ENCODE measurements at regions not wholly inside any gene's neighbourhood (a gene's known extent, or its start where the extent isn't known, plus 50 kb on each side); places are given as distances from the start of the nearest gene placed in this dataset.

GRCh38 chr1:19564366-19564765, 79.0 kb upstream of the CAPZB start:
- TF ChIP-seq TCF7L2 (IDR thresholded peaks at IDR 0.05; ENCODE audit: low read depth, low read length) = no peak
- no peak for TF ChIP-seq SLC30A9 (CRISPR knock-in tag; IDR thresholded peaks at IDR 0.05)
- no peak for TF ChIP-seq ATF3 (IDR thresholded peaks at IDR 0.05)
- no peak for TF ChIP-seq ATF3 (CRISPR knock-in tag; conservative IDR thresholded peaks at IDR 0.05)
- no peak for TF ChIP-seq ZNF274 (IDR thresholded peaks at IDR 0.05; ENCODE audit: borderline replicate concordance, low read depth, low read length)
- TF ChIP-seq MAFG (tag; conservative IDR thresholded peaks at IDR 0.05) = no peak
- TF ChIP-seq RERE (CRISPR knock-in tag; IDR thresholded peaks at IDR 0.05; ENCODE audit: borderline replicate concordance) = no peak
- TF ChIP-seq BDP1 (IDR thresholded peaks at IDR 0.05; ENCODE audit: insufficient read depth, insufficient read length) = no peak
- TF ChIP-seq EP300 (IDR thresholded peaks at IDR 0.05; ENCODE audit: low read length) = no peak
- TF ChIP-seq CTCF (IDR thresholded peaks at IDR 0.05 in 2 of 3, conservative IDR thresholded peaks at IDR 0.05 in 1 of 3; ENCODE audit: insufficient read depth in 2 of 3, low read depth in 1 of 3, low read length in 3 of 3) = no peak
